ENCODE measurements at regions not wholly inside any gene's neighbourhood (a gene's known extent, or its start where the extent isn't known, plus 50 kb on each side); places are given as distances from the start of the nearest gene placed in this dataset.

- DNase-seq = no peak
These were observed 693.5 kb downstream of the HDGFL1 start for GRCh38 chr6:23262864-23263263.

- DNase-seq = no peak
These were observed 695.9 kb downstream of the HDGFL1 start for GRCh38 chr6:23265270-23265669.

DNA sequence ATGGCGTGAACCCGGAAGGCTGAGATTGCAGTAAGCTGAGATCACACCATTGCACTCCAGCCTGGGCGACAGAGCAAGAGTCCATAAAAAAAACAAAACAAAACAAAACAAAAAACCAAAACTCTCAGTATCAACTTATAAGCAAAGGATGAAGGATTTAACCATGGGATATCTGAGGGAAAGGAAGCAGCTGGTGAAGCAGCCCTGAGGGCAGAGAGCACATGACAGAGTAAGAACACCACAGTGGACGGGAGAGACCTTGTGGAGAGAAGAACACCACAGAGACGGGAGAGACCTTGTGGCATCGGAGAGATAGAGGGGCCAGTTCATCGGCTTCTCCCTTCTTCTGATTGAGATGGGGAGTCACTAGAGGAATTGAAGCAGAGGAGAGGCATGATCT, 697.2 kb downstream of the HDGFL1 start:
- DNase-seq = no peak

- no peak for DNase-seq
These were observed 698.3 kb downstream of the HDGFL1 start for GRCh38 chr6:23267651-23268050.

DNA sequence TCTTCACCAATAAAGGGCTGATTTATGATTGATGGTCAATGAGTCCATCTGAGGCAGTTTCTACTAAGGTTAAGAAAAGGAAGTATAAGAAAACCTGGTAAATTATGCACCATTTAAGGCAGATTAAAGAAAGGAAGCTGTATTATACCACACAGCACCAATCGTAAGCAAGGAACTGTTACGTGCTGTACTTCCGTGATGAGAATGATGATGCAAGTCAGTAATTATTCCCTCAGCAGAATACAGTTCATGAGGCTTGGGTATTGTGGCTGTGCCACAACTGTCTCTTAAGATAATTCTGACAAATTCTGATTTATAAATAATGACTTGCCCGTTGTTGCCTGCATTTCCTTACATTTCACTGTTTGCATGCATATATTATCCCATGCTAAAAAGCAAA, 699.0 kb downstream of the HDGFL1 start:
- DNase-seq = no peak

DNA sequence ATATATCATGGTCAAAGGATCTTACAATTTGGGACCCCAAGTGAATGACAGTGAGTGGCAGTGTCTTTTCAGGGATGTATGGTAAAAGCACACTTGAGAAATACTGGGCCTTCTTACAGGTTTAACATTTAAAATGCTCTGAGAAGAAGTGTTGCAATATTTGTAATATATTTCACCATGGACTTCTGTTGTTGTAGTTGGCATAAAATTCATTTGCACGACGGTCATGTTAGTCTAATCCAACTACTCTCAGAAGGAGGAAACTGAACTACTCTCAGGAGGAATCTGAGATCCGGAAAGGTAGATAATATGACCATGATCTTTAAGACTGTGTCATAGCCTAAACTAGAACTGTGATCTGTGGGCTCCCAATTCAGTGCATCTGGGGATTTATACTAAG, 700.1 kb downstream of the HDGFL1 start:
- DNase-seq = no peak

- DNase-seq = no peak
These were observed 703.2 kb downstream of the HDGFL1 start for GRCh38 chr6:23272536-23272935.

GRCh38 chr6:23277521-23278179, 708.3 kb downstream of the HDGFL1 start:
- no peak for DNase-seq

- DNase-seq = no peak
These were observed 708.8 kb downstream of the HDGFL1 start for GRCh38 chr6:23278180-23278532.

GRCh38 chr6:23280437-23280836, 711.1 kb downstream of the HDGFL1 start:
- no peak for DNase-seq

DNA sequence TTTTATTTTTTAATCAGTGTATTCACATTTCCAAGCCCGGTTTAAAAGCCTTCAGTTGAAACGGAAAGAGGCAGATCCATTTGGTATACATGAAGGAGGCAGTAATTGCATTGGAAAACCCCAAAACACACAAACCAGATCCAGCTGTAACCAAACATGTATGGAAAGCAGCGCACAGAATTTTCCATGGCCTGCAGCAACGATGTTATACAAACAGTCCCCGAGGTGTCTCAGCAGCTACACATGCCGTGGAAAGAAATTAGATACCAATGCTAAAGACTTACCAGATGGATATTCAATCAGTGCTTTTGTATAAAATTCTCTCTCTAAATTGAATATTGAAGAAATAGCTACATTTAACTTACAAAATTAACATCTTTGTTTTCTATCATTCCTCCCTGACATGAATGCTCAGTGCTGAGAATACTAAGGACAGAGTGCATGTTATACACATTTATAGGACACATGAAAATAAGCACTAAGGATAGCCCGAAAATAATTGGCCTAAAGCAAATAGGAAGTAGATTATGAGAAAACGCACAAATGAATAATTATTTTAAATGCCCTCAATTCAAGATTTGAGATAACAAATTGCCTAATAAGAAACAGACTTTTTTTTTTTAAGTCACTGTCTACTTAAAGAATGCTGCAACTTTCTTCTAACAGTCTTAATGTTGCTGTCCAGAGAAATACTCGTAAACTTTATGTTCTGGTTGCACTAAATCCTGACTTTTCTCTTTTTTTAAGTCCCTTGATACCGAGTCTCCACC, 713.1 kb downstream of the HDGFL1 start:
- no peak for DNase-seq

DNA sequence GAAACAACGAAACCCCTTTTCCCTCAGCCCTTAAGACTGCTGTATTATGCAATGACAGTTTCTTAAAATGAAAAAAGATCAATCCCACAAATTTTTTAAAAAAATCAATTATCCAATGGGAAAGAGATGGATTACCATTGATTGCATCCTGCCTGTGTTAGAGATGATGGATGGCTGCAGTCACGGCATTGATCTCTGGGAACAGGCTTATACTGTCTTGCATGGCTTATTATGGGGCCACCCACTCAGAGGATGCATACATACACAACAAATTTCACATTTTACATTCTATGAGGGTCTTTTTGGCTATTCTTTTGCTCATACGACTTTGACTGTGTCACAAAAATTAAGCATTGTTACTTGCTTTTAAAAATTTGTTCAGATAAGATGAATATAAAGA, 724.3 kb downstream of the HDGFL1 start:
- DNase-seq = no peak

- no peak for DNase-seq
These were observed 732.2 kb downstream of the HDGFL1 start for GRCh38 chr6:23301556-23301955.

GRCh38 chr6:23302514-23302913, 733.1 kb downstream of the HDGFL1 start:
- no peak for DNase-seq

- DNase-seq = no peak
These were observed 736.1 kb downstream of the HDGFL1 start for GRCh38 chr6:23305325-23305943.

GRCh38 chr6:23306251-23306950, 737.0 kb downstream of the HDGFL1 start:
- DNase-seq = no peak

- DNase-seq = no peak
These were observed 738.1 kb downstream of the HDGFL1 start for GRCh38 chr6:23307516-23307915.

GRCh38 chr6:23308166-23308565, 738.8 kb downstream of the HDGFL1 start:
- no peak for DNase-seq

DNA sequence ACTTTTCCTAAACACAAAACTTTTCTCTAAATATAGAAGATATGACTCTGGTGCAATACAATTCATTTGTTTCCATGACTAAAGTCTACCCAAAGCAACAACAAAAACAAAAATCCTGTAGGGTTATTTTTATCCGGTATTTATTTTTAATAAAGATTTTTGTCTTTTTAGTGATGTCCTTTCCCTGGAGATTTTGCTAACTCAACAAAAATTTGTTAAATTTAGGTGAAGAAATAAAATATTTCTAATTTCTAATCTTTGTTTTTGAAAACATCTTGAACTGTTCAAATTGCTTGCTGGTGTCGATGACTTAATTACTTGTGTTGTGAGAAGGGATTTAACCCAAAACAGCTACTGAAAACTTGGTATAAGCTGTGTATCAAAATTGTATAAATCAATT, 741.8 kb downstream of the HDGFL1 start:
- DNase-seq = no peak

DNA sequence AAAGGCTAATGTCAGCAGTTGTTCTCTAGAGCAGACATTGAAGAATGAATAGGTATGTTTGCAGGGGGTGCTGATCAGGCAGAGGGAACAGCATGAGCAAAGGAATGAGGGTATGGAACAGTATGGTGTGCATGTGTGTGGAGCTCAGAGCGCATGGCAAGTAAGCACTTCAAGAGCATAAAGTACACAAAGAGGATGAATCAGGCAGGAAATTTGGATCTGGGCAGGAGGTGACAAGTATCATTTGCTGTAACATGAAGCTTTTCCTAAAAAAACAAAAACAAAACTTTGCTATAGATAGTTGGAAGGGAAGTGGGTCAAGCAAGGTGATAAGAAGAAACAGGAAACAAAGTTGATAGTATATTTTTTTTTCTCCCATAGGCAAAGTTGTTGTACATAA, 746.8 kb downstream of the HDGFL1 start:
- no peak for DNase-seq

DNA sequence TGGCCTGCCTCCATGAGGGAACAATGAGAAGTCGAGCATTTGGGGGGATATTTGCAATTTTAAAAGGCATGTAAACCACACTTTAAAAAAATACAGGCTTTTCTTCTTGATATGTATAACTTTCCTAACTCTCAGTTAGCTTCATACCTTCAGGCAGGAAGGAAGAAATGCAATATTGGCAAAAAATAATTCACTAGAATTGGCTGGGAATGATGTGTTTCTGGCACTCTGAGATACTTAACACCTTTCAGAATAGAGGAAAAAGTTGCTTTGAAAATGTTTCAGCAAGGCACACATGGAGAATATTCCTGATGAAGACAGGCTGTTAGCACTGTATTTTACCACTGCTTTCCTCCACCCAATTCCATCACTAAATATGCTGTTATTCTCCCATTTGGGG, 747.6 kb downstream of the HDGFL1 start:
- no peak for DNase-seq

- DNase-seq = no peak
These were observed 750.2 kb downstream of the HDGFL1 start for GRCh38 chr6:23319582-23319981.

DNA sequence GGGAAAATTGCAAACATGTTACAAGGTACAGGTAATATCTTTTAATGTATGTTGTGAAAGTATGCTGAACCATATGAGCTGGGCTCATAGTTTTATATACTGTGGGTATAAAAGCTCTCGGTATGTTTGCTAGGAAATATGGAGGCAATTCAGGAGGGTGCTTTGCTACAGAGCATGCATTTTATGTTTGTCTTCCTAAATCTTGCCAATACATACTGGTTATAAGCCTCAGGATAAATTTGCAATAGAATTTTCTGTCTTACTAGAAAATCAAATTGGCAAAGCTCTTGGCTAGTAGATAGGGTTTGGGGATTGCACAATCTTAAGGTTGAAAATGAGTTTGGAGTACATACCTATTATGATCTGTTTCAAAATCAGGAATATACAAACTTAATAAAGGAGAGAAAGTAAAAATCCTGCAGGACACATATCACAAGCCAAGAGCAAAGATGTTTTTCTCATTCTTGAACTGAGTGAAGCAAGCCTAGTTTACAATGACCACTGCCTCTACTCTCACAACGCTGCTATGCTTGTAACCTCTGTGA, 751.2 kb downstream of the HDGFL1 start:
- DNase-seq = no peak
